ENCODE measurements at regions not wholly inside any gene's neighbourhood (a gene's known extent, or its start where the extent isn't known, plus 50 kb on each side); places are given as distances from the start of the nearest gene placed in this dataset.

DNA sequence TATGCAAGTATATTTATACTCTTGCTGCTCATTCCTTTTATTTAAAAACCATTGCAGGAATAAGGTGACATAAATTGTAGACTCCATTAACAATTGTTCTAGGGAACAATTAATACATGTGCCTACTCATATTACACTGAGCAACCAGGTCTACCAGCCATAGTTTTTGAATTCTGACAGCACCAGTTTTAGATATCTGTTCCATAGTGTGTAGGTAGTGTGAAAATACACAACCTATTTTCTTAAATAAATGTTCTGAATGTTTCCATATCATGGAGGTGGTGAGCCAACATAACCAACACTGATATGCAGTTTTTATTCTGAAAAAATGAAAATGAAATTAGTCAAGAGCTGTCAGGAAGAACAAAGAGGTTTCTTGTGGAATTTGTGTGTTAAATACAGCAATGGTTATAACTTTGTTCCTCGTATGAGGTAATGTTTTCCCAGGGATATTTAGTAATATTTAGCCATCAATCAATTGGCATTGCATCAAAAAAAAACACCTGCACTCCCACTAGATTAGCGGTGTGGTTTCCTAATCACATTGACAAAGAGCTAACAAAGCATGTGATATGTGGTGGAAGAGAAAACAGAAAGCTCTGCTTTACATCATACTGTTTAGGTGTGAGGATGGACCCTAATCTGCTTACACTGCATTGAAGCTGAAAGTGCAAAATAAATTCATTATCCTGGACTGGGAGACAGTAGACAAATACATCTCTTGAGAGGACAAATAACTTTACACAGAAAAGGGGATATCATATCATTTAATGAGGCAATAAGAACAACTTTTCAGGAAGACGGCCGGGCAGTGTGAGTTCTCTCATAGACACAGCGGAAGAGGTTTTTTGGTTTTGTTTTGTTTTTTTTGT is 369.5 kb upstream of the THBS1 start (continued):
- TF ChIP-seq, protein P1, sequence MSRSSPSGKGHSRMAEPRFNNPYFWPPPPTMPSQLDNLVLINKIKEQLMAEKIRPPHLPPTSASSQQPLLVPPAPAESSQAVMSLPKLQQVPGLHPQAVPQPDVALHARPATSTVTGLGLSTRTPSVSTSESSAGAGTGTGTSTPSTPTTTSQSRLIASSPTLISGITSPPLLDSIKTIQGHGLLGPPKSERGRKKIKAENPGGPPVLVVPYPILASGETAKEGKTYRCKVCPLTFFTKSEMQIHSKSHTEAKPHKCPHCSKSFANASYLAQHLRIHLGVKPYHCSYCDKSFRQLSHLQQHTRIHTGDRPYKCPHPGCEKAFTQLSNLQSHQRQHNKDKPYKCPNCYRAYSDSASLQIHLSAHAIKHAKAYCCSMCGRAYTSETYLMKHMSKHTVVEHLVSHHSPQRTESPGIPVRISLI (CRISPR knock-in tag; IDR thresholded peaks at IDR 0.05; ENCODE audit: borderline replicate concordance), result peak; percentile 54; the same call in 1 of the 2 replicates
- TF ChIP-seq CENPT (CRISPR knock-in tag; IDR thresholded peaks at IDR 0.05; ENCODE audit: low read depth), result no peak
- peak; percentile 72 for TF ChIP-seq ZBTB21 (CRISPR knock-in tag; IDR thresholded peaks at IDR 0.05)
- no peak for TF ChIP-seq RARG (CRISPR knock-in tag; IDR thresholded peaks at IDR 0.05; ENCODE audit: low read depth)
- TF ChIP-seq, protein P2, sequence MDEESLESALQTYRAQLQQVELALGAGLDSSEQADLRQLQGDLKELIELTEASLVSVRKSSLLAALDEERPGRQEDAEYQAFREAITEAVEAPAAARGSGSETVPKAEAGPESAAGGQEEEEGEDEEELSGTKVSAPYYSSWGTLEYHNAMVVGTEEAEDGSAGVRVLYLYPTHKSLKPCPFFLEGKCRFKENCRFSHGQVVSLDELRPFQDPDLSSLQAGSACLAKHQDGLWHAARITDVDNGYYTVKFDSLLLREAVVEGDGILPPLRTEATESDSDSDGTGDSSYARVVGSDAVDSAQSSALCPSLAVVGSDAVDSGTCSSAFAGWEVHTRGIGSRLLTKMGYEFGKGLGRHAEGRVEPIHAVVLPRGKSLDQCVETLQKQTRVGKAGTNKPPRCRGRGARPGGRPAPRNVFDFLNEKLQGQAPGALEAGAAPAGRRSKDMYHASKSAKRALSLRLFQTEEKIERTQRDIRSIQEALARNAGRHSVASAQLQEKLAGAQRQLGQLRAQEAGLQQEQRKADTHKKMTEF (CRISPR knock-in tag; IDR thresholded peaks at IDR 0.05), result peak; percentile 81
- TF ChIP-seq CCAR2 (optimal IDR thresholded peaks at IDR 0.05; ENCODE audit: low read depth, low read length), result no peak

DNA sequence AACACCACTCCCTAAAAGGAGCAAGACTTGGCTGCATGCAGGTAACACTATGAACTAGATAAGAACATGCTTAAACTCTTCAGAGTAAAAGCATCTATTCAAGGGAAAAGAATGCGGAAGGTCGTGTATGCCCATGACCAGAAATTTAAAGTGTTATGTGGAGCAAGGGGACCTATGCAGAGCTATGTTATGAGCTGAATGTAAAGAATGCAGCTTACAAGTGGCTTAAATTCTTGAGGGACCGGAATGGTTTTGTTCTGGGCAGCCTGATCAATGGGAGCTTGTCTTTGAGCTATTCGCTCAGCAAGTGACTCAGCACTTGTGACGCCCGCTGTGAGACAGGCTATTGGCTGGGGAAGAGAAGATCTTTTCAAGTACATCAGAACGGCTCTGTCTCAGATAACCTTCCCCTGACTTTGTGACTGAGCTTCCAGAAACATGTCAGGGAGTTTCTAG is 367.5 kb upstream of the THBS1 start:
- Histone ChIP-seq H3K79me2 (ENCODE audit: insufficient read depth, low read length) (no peaks in the 10 kb centered on the region), H3K27ac (ENCODE audit: extremely low read length, insufficient read depth, low read length) (peak overlapping the region; percentile 55), H3K36me3 (replicated peaks in 1 of 2; ENCODE audit: control insufficient read depth in 1 of 2, insufficient read depth in 2 of 2, low read length in 2 of 2) (no peaks in the 10 kb centered on the region), H3K27me3 (ENCODE audit: control insufficient read depth in 1 of 2, insufficient read depth in 2 of 2, low read length in 2 of 2) (no peaks in the 10 kb centered on the region), H3K4me2 (ENCODE audit: low read depth, low read length) (peak overlapping the region; percentile 33), H3K4me1 (ENCODE audit: insufficient read depth, low read length) (peaks cover 58% of the 10 kb centered on the region), H3K4me3 (replicated peaks in 1 of 3; ENCODE audit: insufficient read depth in 1 of 3, low read depth in 2 of 3, low read length in 3 of 3) (no peak overlapping the region), H3K9me3 (ENCODE audit: low read length) (peaks cover 12% of the 10 kb centered on the region; the same call in 1 of the 2 replicates), H2AFZ (ENCODE audit: low read length) (no peak overlapping the region), H4K20me1 (ENCODE audit: insufficient read depth, low read length) (no peaks in the 10 kb centered on the region), H3K9ac (ENCODE audit: insufficient read depth, low read depth, low read length) (peak overlapping the region; percentile 44)
- in situ Hi-C loops (cut with HindIII; ENCODE audit: extremely low pct_ligation_motif_present, low pct_unique_long_range_greater_than_20kb), result no loop called here
- DNase-seq (ENCODE audit: low spot score) (peak; percentile 94), FAIRE-seq (peak; percentile 15), ATAC-seq (peak; percentile 95)
- intact Hi-C loops (cut with micrococcal nuclease; ENCODE audit: unreplicated experiment), result loop anchor here (2.0 to 5.0 kb wide), 2 partner anchors 59 to 224 kb away; no protein-coding TSS in a partner anchor
- POLR2A ChIA-PET, result interaction anchor here (0.9 to 2.9 kb wide), 5 partner anchors 11 to 367 kb away, joined by 3 to 17 read pairs (median 3); partner anchors contain the start of gene THBS1
- CTCF ChIA-PET (ENCODE audit: low intra/inter-chr PET ratio, low total read pairs), result no interaction called here
- no TSS peak for BruUV-seq (replicated peaks)
- WGBS (ENCODE audit: low lambda C conversion rate), result 20% methylated on average over 4 of the region's 7 CpGs
- TF ChIP-seq RXRA (CRISPR knock-in tag; IDR thresholded peaks at IDR 0.05) (no peak), ZNF12 (CRISPR knock-in tag; IDR thresholded peaks at IDR 0.05) (no peak), YY1 (IDR thresholded peaks at IDR 0.05; ENCODE audit: insufficient read depth, insufficient replicate concordance, low read depth, low read length) (no peak), ETV6 (CRISPR knock-in tag; conservative IDR thresholded peaks at IDR 0.05) (no peak), GATAD2A (CRISPR knock-in tag; IDR thresholded peaks at IDR 0.05) (peak; percentile 71), HDAC2 (CRISPR knock-in tag; IDR thresholded peaks at IDR 0.05) (0 out of 2 replicates have a peak, but pooled peaks have one; percentile 15), SSRP1 (CRISPR knock-in tag; IDR thresholded peaks at IDR 0.05) (no peak)
- TF ChIP-seq, protein P3, sequence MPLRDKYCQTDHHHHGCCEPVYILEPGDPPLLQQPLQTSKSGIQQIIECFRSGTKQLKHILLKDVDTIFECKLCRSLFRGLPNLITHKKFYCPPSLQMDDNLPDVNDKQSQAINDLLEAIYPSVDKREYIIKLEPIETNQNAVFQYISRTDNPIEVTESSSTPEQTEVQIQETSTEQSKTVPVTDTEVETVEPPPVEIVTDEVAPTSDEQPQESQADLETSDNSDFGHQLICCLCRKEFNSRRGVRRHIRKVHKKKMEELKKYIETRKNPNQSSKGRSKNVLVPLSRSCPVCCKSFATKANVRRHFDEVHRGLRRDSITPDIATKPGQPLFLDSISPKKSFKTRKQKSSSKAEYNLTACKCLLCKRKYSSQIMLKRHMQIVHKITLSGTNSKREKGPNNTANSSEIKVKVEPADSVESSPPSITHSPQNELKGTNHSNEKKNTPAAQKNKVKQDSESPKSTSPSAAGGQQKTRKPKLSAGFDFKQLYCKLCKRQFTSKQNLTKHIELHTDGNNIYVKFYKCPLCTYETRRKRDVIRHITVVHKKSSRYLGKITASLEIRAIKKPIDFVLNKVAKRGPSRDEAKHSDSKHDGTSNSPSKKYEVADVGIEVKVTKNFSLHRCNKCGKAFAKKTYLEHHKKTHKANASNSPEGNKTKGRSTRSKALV (CRISPR knock-in tag; IDR thresholded peaks at IDR 0.05), result no peak
- TF ChIP-seq, protein P4, sequence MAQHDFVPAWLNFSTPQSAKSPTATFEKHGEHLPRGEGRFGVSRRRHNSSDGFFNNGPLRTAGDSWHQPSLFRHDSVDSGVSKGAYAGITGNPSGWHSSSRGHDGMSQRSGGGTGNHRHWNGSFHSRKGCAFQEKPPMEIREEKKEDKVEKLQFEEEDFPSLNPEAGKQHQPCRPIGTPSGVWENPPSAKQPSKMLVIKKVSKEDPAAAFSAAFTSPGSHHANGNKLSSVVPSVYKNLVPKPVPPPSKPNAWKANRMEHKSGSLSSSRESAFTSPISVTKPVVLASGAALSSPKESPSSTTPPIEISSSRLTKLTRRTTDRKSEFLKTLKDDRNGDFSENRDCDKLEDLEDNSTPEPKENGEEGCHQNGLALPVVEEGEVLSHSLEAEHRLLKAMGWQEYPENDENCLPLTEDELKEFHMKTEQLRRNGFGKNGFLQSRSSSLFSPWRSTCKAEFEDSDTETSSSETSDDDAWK (CRISPR knock-in tag; IDR thresholded peaks at IDR 0.05), result no peak
